ENCODE measurements at regions not wholly inside any gene's neighbourhood (a gene's known extent, or its start where the extent isn't known, plus 50 kb on each side); places are given as distances from the start of the nearest gene placed in this dataset.
"Not testable (repeated sequence)": the region's sequence is repeated elsewhere in the genome, so short reads cannot be mapped to it uniquely, and the experiment has no call there.

DNA sequence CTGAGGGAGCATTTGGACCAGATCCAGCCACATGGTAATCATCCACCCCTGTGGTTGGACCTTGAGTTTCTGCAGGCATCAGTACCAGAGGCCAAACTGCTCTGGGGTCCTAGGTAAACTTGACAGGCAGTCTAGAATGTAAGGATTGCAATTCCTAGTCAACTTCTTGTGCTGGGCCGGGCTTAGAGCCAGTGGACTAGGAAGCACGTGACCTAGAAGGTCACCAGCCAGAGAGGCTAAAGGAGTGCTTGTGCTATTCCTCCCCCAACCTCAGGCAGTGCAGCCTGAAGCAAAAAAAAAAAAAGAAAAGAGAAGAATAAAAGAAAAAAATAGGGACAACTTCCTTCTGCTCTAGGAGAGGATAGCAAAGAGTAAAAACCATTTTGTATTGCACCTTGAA lies 406.2 kb upstream of the FTMT start:
- Histone ChIP-seq H3K36me3 (ENCODE audit: control insufficient read depth, insufficient read depth, low read length) (no peaks in the 10 kb centered on the region), H3K27ac (ENCODE audit: extremely low read depth, low read depth, low read length) (no peak overlapping the region), H3K27me3 (ENCODE audit: control insufficient read depth in 2 of 2, insufficient read depth in 2 of 2, low read length in 2 of 2) (no peaks in the 10 kb centered on the region), H3K9ac (ENCODE audit: insufficient read depth in 1 of 2, low read depth in 2 of 2, low read length in 2 of 2) (no peak overlapping the region), H3K4me1 (replicated peaks in 1 of 2; ENCODE audit: control insufficient read depth in 2 of 2, insufficient read depth in 2 of 2, low read length in 2 of 2) (no peaks in the 10 kb centered on the region), H3K4me2 (ENCODE audit: insufficient read depth, low read length) (no peak overlapping the region), H3K9me3 (replicated peaks; ENCODE audit: control insufficient read depth, insufficient read depth, low read depth, low read length) (0 out of 2 replicates have a peak, but pooled peaks cover 2% of the 10 kb centered on the region), H4K20me1 (replicated peaks; ENCODE audit: control insufficient read depth, insufficient read depth, low read length) (no peaks in the 10 kb centered on the region), H3K4me3 (no peak overlapping the region), H3K9me1 (ENCODE audit: control insufficient read depth, insufficient read depth, low read length) (no peaks in the 10 kb centered on the region), H2AFZ (ENCODE audit: low read depth, low read length) (no peak overlapping the region), H3K79me2 (ENCODE audit: control insufficient read depth, insufficient read depth, low read length) (no peaks in the 10 kb centered on the region)
- DNase-seq (ENCODE audit: extremely low read depth in 1 of 4, low spot score in 3 of 4) (no peak), FAIRE-seq (no peak), ATAC-seq (no peak)
- TF ChIP-seq TSC22D4 (tag; IDR thresholded peaks at IDR 0.05) (no peak), STAT5B (CRISPR knock-in tag; IDR thresholded peaks at IDR 0.05) (no peak)
- TF ChIP-seq, protein P1, sequence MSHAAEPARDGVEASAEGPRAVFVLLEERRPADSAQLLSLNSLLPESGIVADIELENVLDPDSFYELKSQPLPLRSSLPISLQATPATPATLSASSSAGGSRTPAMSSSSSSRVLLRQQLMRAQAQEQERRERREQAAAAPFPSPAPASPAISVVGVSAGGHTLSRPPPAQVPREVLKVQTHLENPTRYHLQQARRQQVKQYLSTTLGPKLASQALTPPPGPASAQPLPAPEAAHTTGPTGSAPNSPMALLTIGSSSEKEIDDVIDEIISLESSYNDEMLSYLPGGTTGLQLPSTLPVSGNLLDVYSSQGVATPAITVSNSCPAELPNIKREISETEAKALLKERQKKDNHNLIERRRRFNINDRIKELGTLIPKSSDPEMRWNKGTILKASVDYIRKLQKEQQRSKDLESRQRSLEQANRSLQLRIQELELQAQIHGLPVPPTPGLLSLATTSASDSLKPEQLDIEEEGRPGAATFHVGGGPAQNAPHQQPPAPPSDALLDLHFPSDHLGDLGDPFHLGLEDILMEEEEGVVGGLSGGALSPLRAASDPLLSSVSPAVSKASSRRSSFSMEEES (CRISPR knock-in tag; IDR thresholded peaks at IDR 0.05) = peak; percentile 14; the same call in 1 of the 2 replicates
- in situ Hi-C loops (cut with MboI) (no loop called here), intact Hi-C loops (cut with micrococcal nuclease) (no loop called here)
- WGBS (ENCODE audit: insufficient coverage, low coverage, missing lambda C conversion rate) = 0% methylated on average over 2 of the region's 2 CpGs
- BruUV-seq (replicated peaks) = no TSS peak
- ChIA-PET CTCF (ENCODE audit: low intra/inter-chr PET ratio) (no interaction called here), POLR2A (no interaction called here)

DNA sequence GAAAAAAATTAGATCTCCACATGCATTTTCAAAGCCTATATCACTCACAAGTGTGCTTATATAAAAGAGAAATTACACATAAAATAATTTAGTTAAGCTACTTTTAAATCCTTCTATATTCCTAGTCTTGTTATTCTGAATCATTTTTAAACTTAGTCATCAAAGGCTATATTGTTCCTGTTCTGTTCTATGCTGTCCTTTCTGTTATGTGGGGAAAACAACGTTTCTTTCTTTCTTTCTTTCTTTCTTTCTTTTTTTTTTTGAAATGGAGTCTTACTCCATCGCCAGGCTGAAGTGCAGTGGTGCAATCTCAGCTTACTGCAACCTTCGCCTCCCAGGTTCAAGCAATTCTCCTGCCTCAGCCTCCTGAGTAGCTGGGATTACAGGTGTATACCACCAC lies 389.2 kb upstream of the FTMT start:
- ATAC-seq = no peak
- intact Hi-C loops (cut with micrococcal nuclease) = no loop called here

DNA sequence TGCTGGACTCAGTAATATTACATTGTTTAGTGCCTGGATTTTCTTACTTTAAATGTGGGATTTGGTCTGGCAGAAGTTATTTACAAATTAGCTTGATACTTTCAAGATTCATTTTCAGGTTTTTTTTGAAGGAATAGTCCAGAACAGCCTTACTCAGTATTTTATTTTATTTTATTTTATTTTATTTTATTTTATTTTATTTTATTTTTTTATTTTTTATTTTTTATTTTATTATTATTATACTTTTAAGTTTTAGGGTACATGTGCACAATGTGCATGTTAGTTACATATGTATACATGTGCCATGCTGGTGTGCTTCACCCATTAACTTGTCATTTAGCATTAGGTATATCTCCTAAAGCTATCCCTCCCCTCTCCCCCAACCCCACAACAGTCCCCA lies 380.5 kb upstream of the FTMT start:
- POLR2A ChIA-PET; H3K4me1 ChIP-seq (replicated peaks in 1 of 2; ENCODE audit: control insufficient read depth in 2 of 2, insufficient read depth in 2 of 2, low read length in 2 of 2); CTCF ChIA-PET (ENCODE audit: low intra/inter-chr PET ratio); BruUV-seq (replicated peaks); H4K20me1 ChIP-seq (replicated peaks; ENCODE audit: control insufficient read depth, insufficient read depth, low read length); DNase-seq (ENCODE audit: extremely low read depth in 1 of 4, low spot score in 3 of 4); FAIRE-seq; in situ Hi-C loops (cut with MboI); ATAC-seq; intact Hi-C loops (cut with micrococcal nuclease); H3K9me3 ChIP-seq (replicated peaks; ENCODE audit: control insufficient read depth, insufficient read depth, low read depth, low read length); H3K9ac ChIP-seq (ENCODE audit: insufficient read depth in 1 of 2, low read depth in 2 of 2, low read length in 2 of 2); H3K4me3 ChIP-seq; H3K27me3 ChIP-seq (ENCODE audit: control insufficient read depth in 2 of 2, insufficient read depth in 2 of 2, low read length in 2 of 2); H3K9me1 ChIP-seq (ENCODE audit: control insufficient read depth, insufficient read depth, low read length); H3K79me2 ChIP-seq (ENCODE audit: control insufficient read depth, insufficient read depth, low read length); H3K36me3 ChIP-seq (ENCODE audit: control insufficient read depth, insufficient read depth, low read length); H3K27ac ChIP-seq (ENCODE audit: extremely low read depth, low read depth, low read length); H3K4me2 ChIP-seq (ENCODE audit: insufficient read depth, low read length); H2AFZ ChIP-seq (ENCODE audit: low read depth, low read length): not testable (repeated sequence)

More for the DNA sequence above, 389.2 kb upstream of the FTMT start:
- ChIA-PET POLR2A (no interaction called here), CTCF (ENCODE audit: low intra/inter-chr PET ratio) (no interaction called here)
- Histone ChIP-seq H3K9me1 (ENCODE audit: control insufficient read depth, insufficient read depth, low read length) (no peaks in the 10 kb centered on the region), H3K27me3 (ENCODE audit: control insufficient read depth in 2 of 2, insufficient read depth in 2 of 2, low read length in 2 of 2) (no peaks in the 10 kb centered on the region), H3K9ac (ENCODE audit: insufficient read depth in 1 of 2, low read depth in 2 of 2, low read length in 2 of 2) (no peak overlapping the region), H3K9me3 (replicated peaks; ENCODE audit: control insufficient read depth, insufficient read depth, low read depth, low read length) (no peaks in the 10 kb centered on the region), H4K20me1 (replicated peaks; ENCODE audit: control insufficient read depth, insufficient read depth, low read length) (no peaks in the 10 kb centered on the region), H3K79me2 (ENCODE audit: control insufficient read depth, insufficient read depth, low read length) (no peaks in the 10 kb centered on the region), H3K36me3 (ENCODE audit: control insufficient read depth, insufficient read depth, low read length) (no peaks in the 10 kb centered on the region), H3K27ac (ENCODE audit: extremely low read depth, low read depth, low read length) (no peak overlapping the region), H3K4me2 (ENCODE audit: insufficient read depth, low read length) (no peak overlapping the region), H3K4me3 (no peak overlapping the region), H2AFZ (ENCODE audit: low read depth, low read length) (no peak overlapping the region), H3K4me1 (replicated peaks in 1 of 2; ENCODE audit: control insufficient read depth in 2 of 2, insufficient read depth in 2 of 2, low read length in 2 of 2) (no peaks in the 10 kb centered on the region)
- in situ Hi-C loops (cut with MboI) = no loop called here
- DNase-seq (ENCODE audit: extremely low read depth in 1 of 4, low spot score in 3 of 4) (no peak), FAIRE-seq (no peak)
- WGBS (ENCODE audit: insufficient coverage, low coverage, missing lambda C conversion rate) = 0% methylated on average over 2 of the region's 3 CpGs
- no TSS peak for BruUV-seq (replicated peaks)
- TF ChIP-seq ZNF12 (CRISPR knock-in tag; IDR thresholded peaks at IDR 0.05) (no peak), POLR2AphosphoS5 (IDR thresholded peaks at IDR 0.05; ENCODE audit: control insufficient read depth, insufficient read depth, low read depth, low read length) (no peak), CREBBP (IDR thresholded peaks at IDR 0.05; ENCODE audit: low read depth, low read length) (no peak), ZNF23 (CRISPR knock-in tag; IDR thresholded peaks at IDR 0.05) (no peak), TFAM (CRISPR knock-in tag; conservative IDR thresholded peaks at IDR 0.05) (no peak), CREB1 (IDR thresholded peaks at IDR 0.05) (no peak), CREB1 (CRISPR knock-in tag; IDR thresholded peaks at IDR 0.05) (no peak)
- TF ChIP-seq, protein P2, sequence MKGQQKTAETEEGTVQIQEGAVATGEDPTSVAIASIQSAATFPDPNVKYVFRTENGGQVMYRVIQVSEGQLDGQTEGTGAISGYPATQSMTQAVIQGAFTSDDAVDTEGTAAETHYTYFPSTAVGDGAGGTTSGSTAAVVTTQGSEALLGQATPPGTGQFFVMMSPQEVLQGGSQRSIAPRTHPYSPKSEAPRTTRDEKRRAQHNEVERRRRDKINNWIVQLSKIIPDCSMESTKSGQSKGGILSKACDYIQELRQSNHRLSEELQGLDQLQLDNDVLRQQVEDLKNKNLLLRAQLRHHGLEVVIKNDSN (CRISPR knock-in tag; IDR thresholded peaks at IDR 0.05) = no peak

All from K562 (cell line).